Lung (tissue), 11 donors: ENCODE measurements at regions not wholly inside any gene's neighbourhood (a gene's known extent, or its start where the extent isn't known, plus 50 kb on each side); places are given as distances from the start of the nearest gene placed in this dataset.

Source experiments
- ATAC-seq: fragments of 200-7000 bp; cut with Tn5 transposase; one replicate; pipeline ENCODE4 v1.9.1; 2020; ENCODE audit warnings: moderate number of reproducible peaks; ENCODE audit not compliant: insufficient read depth, low FRiP score
- DNase-seq, 3 donors: peaks; one replicate each; pipeline ENCODE4 v3.0.0-alpha.2; 2013 to 2017
- H3K27ac ChIP-seq, 2 donors: one replicate each; pipeline ENCODE4 v1.5.1; 2013; ENCODE audit warnings: mild to moderate bottlenecking in 2 of 2, moderate library complexity in 2 of 2, control low read depth in 1 of 2, inconsistent platforms in 1 of 2, low read depth in 1 of 2, low read length in 1 of 2
- H3K27me3 ChIP-seq, 3 donors: one replicate each; pipeline ENCODE4 v1.5.1; 2013; ENCODE audit warnings: low read length in 2 of 3; ENCODE audit not compliant: control insufficient read depth in 3 of 3, insufficient read depth in 3 of 3
- H3K36me3 ChIP-seq, 4 donors: one replicate each; pipeline ENCODE4 v1.5.1; 2013; ENCODE audit warnings: low read length in 4 of 4, mild to moderate bottlenecking in 1 of 4, moderate library complexity in 1 of 4; ENCODE audit not compliant: control insufficient read depth in 4 of 4, insufficient read depth in 4 of 4
- H3K4me1 ChIP-seq, 5 donors: one replicate each; pipeline ENCODE4 v1.5.1; 2013; ENCODE audit warnings: low read length in 5 of 5, mild to moderate bottlenecking in 2 of 5, moderate library complexity in 1 of 5; ENCODE audit not compliant: control insufficient read depth in 5 of 5, insufficient read depth in 5 of 5
- H3K4me3 ChIP-seq: one replicate; pipeline ENCODE4 v1.5.1; 2013; ENCODE audit warnings: mild to moderate bottlenecking, control low read depth, moderate library complexity
- H3K9ac ChIP-seq, 2 donors: one replicate each; pipeline ENCODE4 v1.5.1; 2013; ENCODE audit warnings: low read length in 2 of 2, control low read depth in 1 of 2; ENCODE audit not compliant: insufficient read depth in 1 of 2
- H3K9me3 ChIP-seq, 4 donors: one replicate each; pipeline ENCODE4 v1.5.1; 2013; ENCODE audit warnings: low read length in 3 of 4, mild to moderate bottlenecking in 1 of 4, moderate library complexity in 1 of 4; ENCODE audit not compliant: control insufficient read depth in 4 of 4, insufficient read depth in 3 of 4
- CTCF ChIP-seq: IDR thresholded peaks from 2 replicates; pipeline ENCODE4 v1.5.1; 2012; ENCODE audit warnings: mild to moderate bottlenecking; ENCODE audit errors: control extremely low read depth, extremely low read depth
- WGBS, 2 donors: extraction: QIAGEN DNeasy Blood & Tissue Kit; methylation state at CpG; one replicate each; pipeline ENCODE4 v1.1.7; 2013; 5-methylcytosine and 5-hydroxymethylcytosine counted together
- donor health status: control.
- donor health status: control.
- donor health status: Bipolar disorder and iron deficiency.
- donor health status: healthy.
- donor health status: DM: yes; HTN: yes; CAD: no.

GRCh38 chr7:46479680-46480079 is 558.6 kb upstream of the IGFBP3 start:
- Histone ChIP-seq H3K9ac (no peak overlapping the region), H3K36me3 (no peaks in the 10 kb centered on the region), H3K27me3 (no peaks in the 10 kb centered on the region), H3K27ac (no peak overlapping the region), H3K9me3 (peaks cover 0 to 2% (median 0%) of the 10 kb centered on the region in 4 donors), H3K4me1 (no peaks in the 10 kb centered on the region), H3K4me3 (no peak overlapping the region)
- no peak for DNase-seq
- TF ChIP-seq CTCF = no peak
- ATAC-seq = no peak
- 97% methylated on average over 4 of the region's 4 CpGs for WGBS, 2 donors

GRCh38 chr7:46478046-46478445 is 557.0 kb upstream of the IGFBP3 start:
- ATAC-seq = no peak

GRCh38 chr7:46468753-46469356 is 547.8 kb upstream of the IGFBP3 start:
- Histone ChIP-seq H3K36me3 (no peaks in the 10 kb centered on the region), H3K27ac (no peak overlapping the region), H3K9ac (no peak overlapping the region), H3K27me3 (no peaks in the 10 kb centered on the region), H3K4me1 (no peaks in the 10 kb centered on the region), H3K4me3 (no peak overlapping the region), H3K9me3 (peaks cover 3 to 82% (median 43%) of the 10 kb centered on the region in 4 donors)
- WGBS, 2 donors = 73 to 75% methylated on average over 6 of the region's 6 CpGs
- ATAC-seq (no peak), DNase-seq (peak in 1 of 3 donors; percentile 29)
- no peak for TF ChIP-seq CTCF

More at GRCh38 chr7:46478046-46478445, 557.0 kb upstream of the IGFBP3 start:
- no peak overlapping the region for H3K4me3 ChIP-seq
- no peaks in the 10 kb centered on the region for H3K4me1 ChIP-seq
- DNase-seq = no peak
- H3K27ac ChIP-seq = no peak overlapping the region
- TF ChIP-seq CTCF = no peak
- H3K9me3 ChIP-seq = peaks cover 0 to 3% (median 1%) of the 10 kb centered on the region in 4 donors
- no peak overlapping the region for H3K9ac ChIP-seq
- WGBS, 2 donors = 93 to 97% methylated on average over 1 of the region's 1 CpG
- no peaks in the 10 kb centered on the region for H3K36me3 ChIP-seq
- no peaks in the 10 kb centered on the region for H3K27me3 ChIP-seq

- Histone ChIP-seq H3K9me3 (peaks cover 0 to 51% (median 25%) of the 10 kb centered on the region in 4 donors), H3K36me3 (no peaks in the 10 kb centered on the region), H3K9ac (no peak overlapping the region), H3K27ac (no peak overlapping the region), H3K4me3 (no peak overlapping the region), H3K4me1 (no peaks in the 10 kb centered on the region), H3K27me3 (no peaks in the 10 kb centered on the region)
- DNase-seq (no peak), ATAC-seq (no peak)
- TF ChIP-seq CTCF = no peak
Observed at GRCh38 chr7:46463170-46463569, 542.1 kb upstream of the IGFBP3 start.
